Mesendoderm (in vitro differentiated cells): ENCODE measurements at regions not wholly inside any gene's neighbourhood (a gene's known extent, or its start where the extent isn't known, plus 50 kb on each side); places are given as distances from the start of the nearest gene placed in this dataset.

Source experiments
- DNase-seq: peaks from one replicate; pipeline ENCODE4 v3.0.0; 2013
- H2AK5ac ChIP-seq: 2 replicates; pipeline ENCODE4 v1.6.1; 2013; ENCODE audit warnings: low read length, inconsistent platforms
- H2BK120ac ChIP-seq: 2 replicates; pipeline ENCODE4 v1.6.1; 2013; ENCODE audit warnings: low read depth, mild to moderate bottlenecking, low read length, moderate library complexity, mixed read lengths
- H2BK15ac ChIP-seq: replicated peaks from 2 replicates; pipeline ENCODE4 v1.6.1; 2013; ENCODE audit warnings: low read depth, mild to moderate bottlenecking, moderate library complexity
- H2BK5ac ChIP-seq: 2 replicates; pipeline ENCODE4 v1.6.1; 2013; ENCODE audit warnings: low read length, inconsistent platforms
- H3K18ac ChIP-seq: 2 replicates; pipeline ENCODE4 v1.6.1; 2013; ENCODE audit warnings: mild to moderate bottlenecking, low read length, mixed read lengths
- H3K23ac ChIP-seq: one replicate; pipeline ENCODE4 v1.6.1; 2013; ENCODE audit warnings: low read length
- H3K27ac ChIP-seq: 2 replicates; pipeline ENCODE4 v1.5.1; 2013; ENCODE audit warnings: low read depth, mild to moderate bottlenecking, inconsistent platforms, low read length, moderate library complexity
- H3K27me3 ChIP-seq: 2 replicates; pipeline ENCODE4 v1.6.1; 2013; ENCODE audit warnings: low read length, control low read depth, mild to moderate bottlenecking, inconsistent platforms; ENCODE audit not compliant: insufficient read depth, poor library complexity
- H3K36me3 ChIP-seq: 2 replicates; pipeline ENCODE4 v1.6.1; 2013; ENCODE audit warnings: low read length, inconsistent platforms; ENCODE audit not compliant: control insufficient read depth, insufficient read depth
- H3K4ac ChIP-seq: one replicate; pipeline ENCODE4 v1.6.1; 2013; ENCODE audit warnings: low read depth, mild to moderate bottlenecking, low read length, moderate library complexity
- H3K4me1 ChIP-seq: 2 replicates; pipeline ENCODE4 v1.6.1; 2013; ENCODE audit warnings: low read depth, low read length, inconsistent platforms; ENCODE audit not compliant: control insufficient read depth
- H3K4me2 ChIP-seq: 2 replicates; pipeline ENCODE4 v1.6.1; 2013; ENCODE audit warnings: low read length
- H3K4me3 ChIP-seq: 2 replicates; pipeline ENCODE4 v1.5.1; 2013; ENCODE audit warnings: mild to moderate bottlenecking, low read length
- H3K56ac ChIP-seq: one replicate; pipeline ENCODE4 v1.6.1; 2013; ENCODE audit warnings: low read length
- H3K79me1 ChIP-seq: 2 replicates; pipeline ENCODE4 v1.6.1; 2013; ENCODE audit warnings: low read length, inconsistent platforms
- H3K79me2 ChIP-seq: 2 replicates; pipeline ENCODE4 v1.6.1; 2013; ENCODE audit warnings: mild to moderate bottlenecking, low read length; ENCODE audit not compliant: control insufficient read depth, insufficient read depth
- H3K9ac ChIP-seq: 2 replicates; pipeline ENCODE4 v1.6.1; 2013; ENCODE audit warnings: low read length, inconsistent platforms
- H4K5ac ChIP-seq: one replicate; pipeline ENCODE4 v1.6.1; 2013; ENCODE audit warnings: low read length
- H4K8ac ChIP-seq: one replicate; pipeline ENCODE4 v1.6.1; 2013; ENCODE audit warnings: low read depth, mild to moderate bottlenecking, control low read depth, low read length, moderate library complexity
- WGBS: extraction: QIAGEN DNeasy Blood & Tissue Kit; methylation state at CpG from one replicate; pipeline ENCODE4 v1.1.7; 2013; ENCODE audit warnings: low lambda C conversion rate, missing lambda C conversion rate; ENCODE audit not compliant: insufficient coverage; ENCODE audit errors: extremely low coverage; 5-methylcytosine and 5-hydroxymethylcytosine counted together

GRCh38 chr7:113801751-113802150, 117.1 kb downstream of the PPP1R3A start:
- no peaks in the 10 kb centered on the region for H3K79me1 ChIP-seq
- no peak overlapping the region for H2AK5ac ChIP-seq
- no peaks in the 10 kb centered on the region for H3K36me3 ChIP-seq
- no peak overlapping the region for H3K27ac ChIP-seq
- H3K4me2 ChIP-seq: no peak overlapping the region
- H3K18ac ChIP-seq: no peak overlapping the region
- H3K27me3 ChIP-seq: no peaks in the 10 kb centered on the region
- H2BK120ac ChIP-seq: no peak overlapping the region
- no peak overlapping the region for H3K23ac ChIP-seq
- H4K5ac ChIP-seq: no peak overlapping the region
- H2BK15ac ChIP-seq: no peak overlapping the region
- H4K8ac ChIP-seq: no peak overlapping the region
- H3K9ac ChIP-seq: no peak overlapping the region
- no peaks in the 10 kb centered on the region for H3K4me1 ChIP-seq
- no peak for DNase-seq
- H3K4me3 ChIP-seq: no peak overlapping the region
- no CpG with 5 or more reads among the region's 1 CpG for WGBS
- no peak overlapping the region for H2BK5ac ChIP-seq
- H3K4ac ChIP-seq: no peak overlapping the region
- H3K56ac ChIP-seq: no peak overlapping the region
- no peaks in the 10 kb centered on the region for H3K79me2 ChIP-seq

- Histone ChIP-seq H3K79me2 (no peaks in the 10 kb centered on the region), H2AK5ac (no peak overlapping the region), H3K4me2 (no peak overlapping the region), H2BK120ac (no peak overlapping the region), H3K36me3 (no peaks in the 10 kb centered on the region), H3K4me3 (no peak overlapping the region), H4K5ac (no peak overlapping the region), H2BK15ac (no peak overlapping the region), H3K9ac (no peak overlapping the region), H3K27ac (no peak overlapping the region), H3K4me1 (no peaks in the 10 kb centered on the region), H3K4ac (no peak overlapping the region), H2BK5ac (no peak overlapping the region), H3K56ac (no peak overlapping the region), H4K8ac (no peak overlapping the region), H3K79me1 (no peaks in the 10 kb centered on the region), H3K27me3 (no peaks in the 10 kb centered on the region), H3K23ac (no peak overlapping the region), H3K18ac (no peak overlapping the region)
- no CpG with 5 or more reads among the region's 2 CpGs for WGBS
- no peak for DNase-seq
These were observed 118.0 kb downstream of the PPP1R3A start for GRCh38 chr7:113800826-113801225.

GRCh38 chr7:113799896-113800295, 118.9 kb downstream of the PPP1R3A start:
- Histone ChIP-seq H3K18ac (no peak overlapping the region), H3K23ac (no peak overlapping the region), H2BK5ac (no peak overlapping the region), H2BK15ac (no peak overlapping the region), H3K4me2 (no peak overlapping the region), H4K8ac (no peak overlapping the region), H3K4ac (no peak overlapping the region), H3K27ac (no peak overlapping the region), H3K9ac (no peak overlapping the region), H3K79me2 (no peaks in the 10 kb centered on the region), H3K79me1 (no peaks in the 10 kb centered on the region), H3K56ac (no peak overlapping the region), H3K27me3 (no peaks in the 10 kb centered on the region), H3K4me3 (no peak overlapping the region), H2BK120ac (no peak overlapping the region), H3K36me3 (no peaks in the 10 kb centered on the region), H2AK5ac (no peak overlapping the region), H3K4me1 (no peaks in the 10 kb centered on the region), H4K5ac (no peak overlapping the region)
- WGBS: no CpG with 5 or more reads among the region's 3 CpGs
- DNase-seq: no peak

- no CpG with 5 or more reads among the region's 2 CpGs for WGBS
- H3K79me1 ChIP-seq: no peaks in the 10 kb centered on the region
- no peaks in the 10 kb centered on the region for H3K36me3 ChIP-seq
- H3K4me1 ChIP-seq: no peaks in the 10 kb centered on the region
- no peak for DNase-seq
- H3K18ac ChIP-seq: no peak overlapping the region
- H3K4me2 ChIP-seq: no peak overlapping the region
- no peak overlapping the region for H4K8ac ChIP-seq
- no peak overlapping the region for H4K5ac ChIP-seq
- no peaks in the 10 kb centered on the region for H3K79me2 ChIP-seq
- no peak overlapping the region for H2BK15ac ChIP-seq
- H3K9ac ChIP-seq: no peak overlapping the region
- no peak overlapping the region for H3K23ac ChIP-seq
- H2BK5ac ChIP-seq: no peak overlapping the region
- H3K56ac ChIP-seq: no peak overlapping the region
- no peak overlapping the region for H3K27ac ChIP-seq
- no peak overlapping the region for H3K4ac ChIP-seq
- H3K27me3 ChIP-seq: no peaks in the 10 kb centered on the region
- H2BK120ac ChIP-seq: no peak overlapping the region
- no peak overlapping the region for H3K4me3 ChIP-seq
- no peak overlapping the region for H2AK5ac ChIP-seq
These were observed 121.3 kb downstream of the PPP1R3A start for GRCh38 chr7:113797420-113798010.

GRCh38 chr7:113796557-113796956, 122.3 kb downstream of the PPP1R3A start:
- peak; percentile 63 for DNase-seq
- WGBS: no CpG with 5 or more reads among the region's 2 CpGs
- no peak overlapping the region for H3K4me2 ChIP-seq
- H3K4me3 ChIP-seq: no peak overlapping the region
- H3K27ac ChIP-seq: no peak overlapping the region
- H3K4ac ChIP-seq: no peak overlapping the region
- no peak overlapping the region for H2BK15ac ChIP-seq
- no peak overlapping the region for H3K18ac ChIP-seq
- no peak overlapping the region for H3K23ac ChIP-seq
- H3K79me2 ChIP-seq: no peaks in the 10 kb centered on the region
- no peaks in the 10 kb centered on the region for H3K79me1 ChIP-seq
- H3K36me3 ChIP-seq: no peaks in the 10 kb centered on the region
- no peak overlapping the region for H2BK5ac ChIP-seq
- no peak overlapping the region for H2AK5ac ChIP-seq
- no peak overlapping the region for H4K8ac ChIP-seq
- no peak overlapping the region for H2BK120ac ChIP-seq
- no peak overlapping the region for H3K9ac ChIP-seq
- H4K5ac ChIP-seq: no peak overlapping the region
- H3K56ac ChIP-seq: no peak overlapping the region
- H3K27me3 ChIP-seq: no peaks in the 10 kb centered on the region
- H3K4me1 ChIP-seq: no peaks in the 10 kb centered on the region

GRCh38 chr7:113794573-113794972, 124.2 kb downstream of the PPP1R3A start:
- Histone ChIP-seq H3K56ac (no peak overlapping the region), H3K4ac (no peak overlapping the region), H3K4me1 (no peaks in the 10 kb centered on the region), H3K4me3 (no peak overlapping the region), H2BK15ac (no peak overlapping the region), H2BK120ac (no peak overlapping the region), H3K4me2 (no peak overlapping the region), H2AK5ac (no peak overlapping the region), H3K23ac (no peak overlapping the region), H3K9ac (no peak overlapping the region), H3K27ac (no peak overlapping the region), H4K8ac (no peak overlapping the region), H2BK5ac (no peak overlapping the region), H3K79me2 (no peaks in the 10 kb centered on the region), H3K79me1 (no peaks in the 10 kb centered on the region), H3K18ac (no peak overlapping the region), H3K27me3 (no peaks in the 10 kb centered on the region), H4K5ac (no peak overlapping the region), H3K36me3 (no peaks in the 10 kb centered on the region)
- DNase-seq: no peak
- no CpG with 5 or more reads among the region's 1 CpG for WGBS
